Mesenchymal stem cell (in vitro differentiated cells and primary cell): ENCODE measurements at regions not wholly inside any gene's neighbourhood (a gene's known extent, or its start where the extent isn't known, plus 50 kb on each side); places are given as distances from the start of the nearest gene placed in this dataset. TPM values are rescaled to one million over a fixed set of nuclear protein-coding genes. Genes with fewer than 3 reads are reported as not detected.

Source experiments
- DNase-seq: peaks from one replicate; pipeline ENCODE4 v3.0.0-alpha.2; 2013
- H2AFZ ChIP-seq: one replicate; pipeline ENCODE4 v1.6.1; 2013; ENCODE audit warnings: low read depth, mild to moderate bottlenecking, control low read depth, inconsistent platforms, low read length, moderate library complexity
- H2AK5ac ChIP-seq: 2 replicates; pipeline ENCODE4 v1.6.1; 2013; ENCODE audit warnings: low read length, moderate library complexity, mild to moderate bottlenecking, inconsistent platforms; ENCODE audit not compliant: severe bottlenecking
- H2BK120ac ChIP-seq: one replicate; pipeline ENCODE4 v1.6.1; 2013; ENCODE audit warnings: low read depth, mild to moderate bottlenecking, inconsistent platforms, low read length, moderate library complexity
- H2BK12ac ChIP-seq, 2 experiments: one replicate each; pipeline ENCODE4 v1.6.1; 2013; ENCODE audit warnings: inconsistent platforms in 2 of 2, low read length in 2 of 2, mild to moderate bottlenecking in 2 of 2, moderate library complexity in 2 of 2, control low read depth in 1 of 2
- H2BK15ac ChIP-seq: one replicate; pipeline ENCODE4 v1.6.1; 2013; ENCODE audit warnings: mild to moderate bottlenecking, low read depth, inconsistent platforms; ENCODE audit not compliant: poor library complexity, severe bottlenecking
- H2BK5ac ChIP-seq: 2 replicates; pipeline ENCODE4 v1.6.1; 2013; ENCODE audit warnings: low read depth, mild to moderate bottlenecking, low read length, control low read depth, inconsistent platforms; ENCODE audit not compliant: poor library complexity, severe bottlenecking
- H3K14ac ChIP-seq, 2 experiments: one replicate each; pipeline ENCODE4 v1.6.1; 2013; ENCODE audit warnings: inconsistent platforms in 2 of 2, low read length in 2 of 2, control low read depth in 1 of 2, mild to moderate bottlenecking in 1 of 2, moderate library complexity in 1 of 2
- H3K18ac ChIP-seq, 2 experiments: one replicate each; pipeline ENCODE4 v1.6.1; 2013; ENCODE audit warnings: inconsistent platforms in 2 of 2, low read length in 2 of 2, control low read depth in 1 of 2, low read depth in 1 of 2, mild to moderate bottlenecking in 1 of 2
- H3K23ac ChIP-seq, 2 experiments: one replicate each; pipeline ENCODE4 v1.6.1; 2013; ENCODE audit warnings: inconsistent platforms in 2 of 2, low read length in 2 of 2, mild to moderate bottlenecking in 2 of 2, moderate library complexity in 2 of 2, control low read depth in 1 of 2
- H3K27ac ChIP-seq: 2 replicates; pipeline ENCODE4 v1.5.1; 2013; ENCODE audit warnings: mild to moderate bottlenecking, moderate library complexity, low read length, control low read depth, inconsistent platforms; ENCODE audit not compliant: poor library complexity, severe bottlenecking
- H3K27me3 ChIP-seq, 2 experiments: 2 replicates each; pipeline versions ENCODE4 v1.6.1 to v1.7.0; 2013; ENCODE audit warnings: low read length in 2 of 2, mild to moderate bottlenecking in 2 of 2, moderate library complexity in 2 of 2, control low read depth in 1 of 2, inconsistent platforms in 1 of 2; ENCODE audit not compliant: control insufficient read depth in 1 of 2, insufficient read depth in 1 of 2
- H3K36me3 ChIP-seq, 2 experiments: 2 replicates each; pipeline versions ENCODE4 v1.6.1 to v1.7.0; 2013; ENCODE audit warnings: low read length in 2 of 2, control low read depth in 1 of 2, inconsistent platforms in 1 of 2, low read depth in 1 of 2, mild to moderate bottlenecking in 1 of 2; ENCODE audit not compliant: insufficient read depth in 2 of 2, control insufficient read depth in 1 of 2
- H3K4ac ChIP-seq, 2 experiments: one replicate each; pipeline ENCODE4 v1.6.1; 2013; ENCODE audit warnings: inconsistent platforms in 2 of 2, low read length in 2 of 2, mild to moderate bottlenecking in 2 of 2, moderate library complexity in 2 of 2, control low read depth in 1 of 2, low read depth in 1 of 2
- H3K4me1 ChIP-seq: 2 replicates; pipeline ENCODE4 v1.6.1; 2013; ENCODE audit warnings: low read depth, low read length, control low read depth; ENCODE audit not compliant: control insufficient read depth, insufficient read depth
- H3K4me2 ChIP-seq: 2 replicates; pipeline ENCODE4 v1.6.1; 2013; ENCODE audit warnings: low read length, mild to moderate bottlenecking, inconsistent platforms; ENCODE audit not compliant: poor library complexity, severe bottlenecking
- H3K4me3 ChIP-seq, 2 experiments: 2 replicates each; pipeline versions ENCODE4 v1.5.1 to v1.7.0; 2013; ENCODE audit warnings: low read length in 2 of 2, mild to moderate bottlenecking in 2 of 2, control low read depth in 1 of 2, low read depth in 1 of 2; ENCODE audit not compliant: insufficient read depth in 1 of 2
- H3K79me1 ChIP-seq: replicated peaks from 2 replicates; pipeline ENCODE4 v1.6.1; 2013; ENCODE audit warnings: mild to moderate bottlenecking, control low read depth, low read length, inconsistent platforms; ENCODE audit not compliant: poor library complexity, severe bottlenecking
- H3K9ac ChIP-seq: 2 replicates; pipeline ENCODE4 v1.7.0; 2013; ENCODE audit warnings: mild to moderate bottlenecking, low read length, moderate library complexity
- H3K9me3 ChIP-seq: 2 replicates; pipeline ENCODE4 v1.7.0; 2013; ENCODE audit warnings: mild to moderate bottlenecking, low read length; ENCODE audit not compliant: control insufficient read depth
- H4K8ac ChIP-seq: one replicate; pipeline ENCODE4 v1.6.1; 2013; ENCODE audit warnings: inconsistent platforms, mild to moderate bottlenecking, low read length, moderate library complexity
- H4K91ac ChIP-seq: one replicate; pipeline ENCODE4 v1.6.1; 2013; ENCODE audit warnings: mild to moderate bottlenecking, low read length, inconsistent platforms
- WGBS: methylation state at CpG from one replicate; pipeline ENCODE4 v1.1.7; 2013; ENCODE audit warnings: mixed read lengths; 5-methylcytosine and 5-hydroxymethylcytosine counted together
- small RNA-seq: library from polyadenylated mRNA; stranded (forward); fragments of <200 nt; extraction: miRNeasy Mini kit (QIAGEN cat#:217004); gene quantifications from one replicate; pipeline ENCODE3, GENCODE V24; 2013; ENCODE audit warnings: low read depth

GRCh38 chr2:104790901-104791495 lies 62.9 kb upstream of the POU3F3 start:
- no peaks in the 10 kb centered on the region for H3K36me3 ChIP-seq
- DNase-seq, result no peak
- no peak overlapping the region for H2BK12ac ChIP-seq
- H3K4ac ChIP-seq, result no peak overlapping the region
- H3K23ac ChIP-seq, result no peak overlapping the region
- no peak overlapping the region for H3K27ac ChIP-seq
- peaks cover 0 to 5% of the 10 kb centered on the region in 2 experiments for H3K27me3 ChIP-seq
- H3K4me1 ChIP-seq, result peaks cover 6% of the 10 kb centered on the region
- no peaks in the 10 kb centered on the region for H3K9me3 ChIP-seq
- no peak overlapping the region for H3K9ac ChIP-seq
- H3K79me1 ChIP-seq, result no peaks in the 10 kb centered on the region
- H2BK5ac ChIP-seq, result no peak overlapping the region
- no peak overlapping the region for H4K91ac ChIP-seq
- no peak overlapping the region for H3K14ac ChIP-seq
- WGBS, result 79% methylated on average over 2 of the region's 4 CpGs
- no peak overlapping the region for H2AFZ ChIP-seq
- no peak overlapping the region for H2BK120ac ChIP-seq
- H3K4me3 ChIP-seq, result no peak overlapping the region
- H2AK5ac ChIP-seq, result no peak overlapping the region
- H3K4me2 ChIP-seq, result no peak overlapping the region
- H3K18ac ChIP-seq, result no peak overlapping the region
- no peak overlapping the region for H4K8ac ChIP-seq
- no peak overlapping the region for H2BK15ac ChIP-seq

GRCh38 chr2:104793966-104794365 lies 59.9 kb upstream of the POU3F3 start:
- no peak overlapping the region for H4K91ac ChIP-seq
- no peak for DNase-seq
- no peak overlapping the region for H2BK15ac ChIP-seq
- H2BK12ac ChIP-seq, result no peak overlapping the region
- H3K4me3 ChIP-seq, result no peak overlapping the region
- no peak overlapping the region for H3K18ac ChIP-seq
- no peak overlapping the region for H2AK5ac ChIP-seq
- no peak overlapping the region for H3K4me2 ChIP-seq
- H3K4ac ChIP-seq, result no peak overlapping the region
- H3K4me1 ChIP-seq, result peaks cover 6% of the 10 kb centered on the region
- no peak overlapping the region for H3K9ac ChIP-seq
- no peaks in the 10 kb centered on the region for H3K36me3 ChIP-seq
- H2BK5ac ChIP-seq, result no peak overlapping the region
- no peak overlapping the region for H3K14ac ChIP-seq
- no peak overlapping the region for H2BK120ac ChIP-seq
- no peak overlapping the region for H3K23ac ChIP-seq
- 84% methylated on average over 3 of the region's 4 CpGs for WGBS
- no peak overlapping the region for H3K27ac ChIP-seq
- H3K27me3 ChIP-seq, result peaks cover 0 to under 1% of the 10 kb centered on the region in 2 experiments
- no peaks in the 10 kb centered on the region for H3K9me3 ChIP-seq
- H2AFZ ChIP-seq, result no peak overlapping the region
- H3K79me1 ChIP-seq, result no peaks in the 10 kb centered on the region
- no peak overlapping the region for H4K8ac ChIP-seq

GRCh38 chr2:104794441-104794840 lies 59.5 kb upstream of the POU3F3 start:
- Histone ChIP-seq H3K4me1 (peaks cover 6% of the 10 kb centered on the region), H3K36me3 (no peaks in the 10 kb centered on the region), H3K4me2 (no peak overlapping the region), H2AK5ac (no peak overlapping the region), H2BK5ac (no peak overlapping the region), H2AFZ (no peak overlapping the region), H3K14ac (no peak overlapping the region), H3K9me3 (no peaks in the 10 kb centered on the region), H2BK15ac (no peak overlapping the region), H3K4me3 (no peak overlapping the region), H3K27me3 (no peaks in the 10 kb centered on the region), H4K91ac (no peak overlapping the region), H2BK12ac (no peak overlapping the region), H3K9ac (no peak overlapping the region), H2BK120ac (no peak overlapping the region), H3K27ac (no peak overlapping the region), H3K79me1 (no peaks in the 10 kb centered on the region), H3K4ac (no peak overlapping the region), H4K8ac (no peak overlapping the region), H3K23ac (no peak overlapping the region), H3K18ac (no peak overlapping the region)
- no peak for DNase-seq
- 73% methylated on average over 2 of the region's 2 CpGs for WGBS

Small RNA genes in the stretch of these regions (small RNA-seq; reads per million reads assigned to genes)
- gene RF00139 (not detected), gene RF02091 (not detected)
